WTC11 (cell line): ENCODE measurements at regions not wholly inside any gene's neighbourhood (a gene's known extent, or its start where the extent isn't known, plus 50 kb on each side); places are given as distances from the start of the nearest gene placed in this dataset.

Experiments
- ARID4B ChIP-seq: sonication (generic); formaldehyde crosslinking; IDR thresholded peaks from 2 replicates; pipeline ENCODE4 v1.8.0; 2023; ENCODE audit warnings: missing genetic modification reagents, mild to moderate bottlenecking, borderline replicate concordance
- CREB1 ChIP-seq: sonication (generic); formaldehyde crosslinking; IDR thresholded peaks from 2 replicates; pipeline ENCODE4 v1.8.0; 2023; ENCODE audit warnings: mild to moderate bottlenecking, missing genetic modification reagents
- CTCF ChIP-seq: fragments of 200-600 bp; IDR thresholded peaks from 2 replicates; pipeline ENCODE4 v1.8.0; 2022; ENCODE audit warnings: antibody characterized with exemption
- ETV6 ChIP-seq: sonication (generic); formaldehyde crosslinking; IDR thresholded peaks from 2 replicates; pipeline ENCODE4 v1.8.1; 2022; ENCODE audit warnings: mild to moderate bottlenecking, missing genetic modification reagents
- IRF2 ChIP-seq: sonication (generic); formaldehyde crosslinking; IDR thresholded peaks from 2 replicates; pipeline ENCODE4 v1.8.0; 2022; ENCODE audit warnings: low read depth, missing genetic modification reagents, borderline replicate concordance
- NR1H2 ChIP-seq: sonication (generic); formaldehyde crosslinking; IDR thresholded peaks from 2 replicates; pipeline ENCODE4 v1.9.0; 2021; ENCODE audit warnings: mild to moderate bottlenecking, moderate library complexity, missing genetic modification reagents
- PRDM15 ChIP-seq: sonication (generic); formaldehyde crosslinking; IDR thresholded peaks from 2 replicates; pipeline ENCODE4 v1.8.0; 2022; ENCODE audit warnings: missing genetic modification reagents
- ZNF425 ChIP-seq: fragments of 250-450 bp; sonication (Bioruptor Pico); conservative IDR thresholded peaks from 2 replicates; pipeline ENCODE4 v1.9.0; 2021; ENCODE audit warnings: mild to moderate bottlenecking

- TF ChIP-seq CTCF (no peak), ZNF425 (CRISPR knock-in tag) (no peak), ETV6 (CRISPR knock-in tag) (no peak), CREB1 (CRISPR knock-in tag) (no peak), IRF2 (CRISPR knock-in tag) (no peak), NR1H2 (CRISPR knock-in tag) (no peak), PRDM15 (CRISPR knock-in tag) (no peak), ARID4B (no peak)
These were observed 229.9 kb downstream of the FGF13 start for GRCh38 chrX:138481649-138482048.
